DND-41 (cell line): ENCODE measurements at regions not wholly inside any gene's neighbourhood (a gene's known extent, or its start where the extent isn't known, plus 50 kb on each side); places are given as distances from the start of the nearest gene placed in this dataset.

Experiments used
- EZH2 ChIP-seq: IDR thresholded peaks from 3 replicates; pipeline ENCODE4 v1.6.1; 2012; ENCODE audit warnings: borderline replicate concordance, low read depth, mild to moderate bottlenecking, moderate library complexity, low read length, inconsistent platforms; ENCODE audit not compliant: severe bottlenecking
- TF ChIP-seq, protein P1 (sequence below): IDR thresholded peaks from 2 replicates; pipeline ENCODE4 v1.5.1; 2012; ENCODE audit warnings: borderline replicate concordance, low read length, moderate library complexity, mild to moderate bottlenecking; ENCODE audit not compliant: poor library complexity, severe bottlenecking; ENCODE audit errors: extremely low read depth

DNA sequence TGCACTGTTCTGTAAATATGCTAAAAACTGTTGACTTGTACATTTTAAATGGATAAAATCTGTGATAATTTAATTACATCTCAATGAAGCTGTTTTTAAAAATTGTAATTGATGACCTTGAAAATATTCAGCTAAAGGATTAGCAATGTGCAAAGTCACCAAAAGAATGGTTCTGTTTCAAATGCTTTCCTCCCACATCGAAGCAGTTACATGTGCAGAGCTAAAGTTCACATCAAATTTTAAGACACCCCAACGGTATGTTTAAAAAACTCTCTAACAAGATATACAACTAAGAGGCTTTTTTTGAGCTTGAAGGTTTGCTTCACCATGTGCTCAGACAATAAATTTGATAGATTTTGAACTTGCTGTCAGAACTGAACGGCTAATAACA, 114.6 kb upstream of the KRAS start:
- TF ChIP-seq, protein P1, sequence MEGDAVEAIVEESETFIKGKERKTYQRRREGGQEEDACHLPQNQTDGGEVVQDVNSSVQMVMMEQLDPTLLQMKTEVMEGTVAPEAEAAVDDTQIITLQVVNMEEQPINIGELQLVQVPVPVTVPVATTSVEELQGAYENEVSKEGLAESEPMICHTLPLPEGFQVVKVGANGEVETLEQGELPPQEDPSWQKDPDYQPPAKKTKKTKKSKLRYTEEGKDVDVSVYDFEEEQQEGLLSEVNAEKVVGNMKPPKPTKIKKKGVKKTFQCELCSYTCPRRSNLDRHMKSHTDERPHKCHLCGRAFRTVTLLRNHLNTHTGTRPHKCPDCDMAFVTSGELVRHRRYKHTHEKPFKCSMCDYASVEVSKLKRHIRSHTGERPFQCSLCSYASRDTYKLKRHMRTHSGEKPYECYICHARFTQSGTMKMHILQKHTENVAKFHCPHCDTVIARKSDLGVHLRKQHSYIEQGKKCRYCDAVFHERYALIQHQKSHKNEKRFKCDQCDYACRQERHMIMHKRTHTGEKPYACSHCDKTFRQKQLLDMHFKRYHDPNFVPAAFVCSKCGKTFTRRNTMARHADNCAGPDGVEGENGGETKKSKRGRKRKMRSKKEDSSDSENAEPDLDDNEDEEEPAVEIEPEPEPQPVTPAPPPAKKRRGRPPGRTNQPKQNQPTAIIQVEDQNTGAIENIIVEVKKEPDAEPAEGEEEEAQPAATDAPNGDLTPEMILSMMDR, result no peak
- no peak for TF ChIP-seq EZH2
